Adrenal gland (tissue), 9 donors: ENCODE measurements at regions not wholly inside any gene's neighbourhood (a gene's known extent, or its start where the extent isn't known, plus 50 kb on each side); places are given as distances from the start of the nearest gene placed in this dataset.

Experiments
- DNase-seq, 7 donors: peaks; one replicate each; pipeline ENCODE4 v3.0.0-alpha.2; 2019 to 2020
- H3K27ac ChIP-seq, 5 donors: fragments of 200-600 bp; sonication (generic) in 4 of 5; 1 replicate in 3 of 5; 2 replicates in 2 of 5; pipeline versions ENCODE4 v1.5.1 to v1.8.0; 2016 to 2020; ENCODE audit warnings: mild to moderate bottlenecking in 1 of 5
- H3K27me3 ChIP-seq: fragments of 200-600 bp; 2 replicates; pipeline ENCODE4 v1.8.0; 2021
- H3K36me3 ChIP-seq, 2 donors: fragments of 200-600 bp; replicated peaks in 1 of 2; 1 replicate in 1 of 2; 2 replicates in 1 of 2; pipeline versions ENCODE4 v1.5.1 to v1.8.0; 2018 to 2022
- H3K4me1 ChIP-seq, 2 donors: fragments of 200-600 bp; replicated peaks in 1 of 2; 1 replicate in 1 of 2; 2 replicates in 1 of 2; pipeline versions ENCODE4 v1.5.1 to v1.8.0; 2018 to 2021
- H3K4me3 ChIP-seq, 4 donors: fragments of 200-600 bp; sonication (generic) in 3 of 4; one replicate each; pipeline ENCODE4 v1.5.1; 2016 to 2018
- H3K9me3 ChIP-seq, 3 donors: fragments of 200-600 bp; sonication (generic) in 1 of 3; replicated peaks in 1 of 3; 1 replicate in 2 of 3; 2 replicates in 1 of 3; pipeline versions ENCODE4 v1.5.1 to v1.8.0; 2016 to 2021
- CTCF ChIP-seq, 6 experiments: fragments of 450-650 bp in 4 of 6; fragments of 200-600 bp in 2 of 6; sonication (generic) in 1 of 6; IDR thresholded peaks; 1 replicate in 5 of 6; 2 replicates in 1 of 6; pipeline versions ENCODE4 v1.5.1 to v1.8.0; 2016 to 2021; ENCODE audit warnings: antibody characterized with exemption in 6 of 6, mild to moderate bottlenecking in 2 of 6, moderate library complexity in 1 of 6
- POLR2A ChIP-seq, 2 donors: fragments of 450-650 bp; IDR thresholded peaks; one replicate each; pipeline ENCODE4 v1.6.1; 2017; ENCODE audit warnings: antibody characterized with exemption in 2 of 2, mild to moderate bottlenecking in 2 of 2, moderate library complexity in 1 of 2
- WGBS, 4 donors: extraction: QIAGEN DNeasy Blood & Tissue Kit in 2 of 4; methylation state at CpG; one replicate each; pipeline versions ENCODE4 v1.1.5 to v1.1.7; 2013 to 2017; 5-methylcytosine and 5-hydroxymethylcytosine counted together
- intact Hi-C, 2 donors: fragments of 100-400 bp; cut with DNase I; formaldehyde crosslinking; loops; one replicate each; pipeline versions ENCODE4 v1.14.1 to v1.15.0; 2022 to 2023
- donor health status: healthy with polysubstance abuse.
- donor health status: Bipolar disorder and iron deficiency.
- donor health status: DM: yes; HTN: yes; CAD: no.
- donor health status: DM: no; HTN: no; CAD: no.
- donor health status: DM: no; HTN: no; CAD: no.

DNA sequence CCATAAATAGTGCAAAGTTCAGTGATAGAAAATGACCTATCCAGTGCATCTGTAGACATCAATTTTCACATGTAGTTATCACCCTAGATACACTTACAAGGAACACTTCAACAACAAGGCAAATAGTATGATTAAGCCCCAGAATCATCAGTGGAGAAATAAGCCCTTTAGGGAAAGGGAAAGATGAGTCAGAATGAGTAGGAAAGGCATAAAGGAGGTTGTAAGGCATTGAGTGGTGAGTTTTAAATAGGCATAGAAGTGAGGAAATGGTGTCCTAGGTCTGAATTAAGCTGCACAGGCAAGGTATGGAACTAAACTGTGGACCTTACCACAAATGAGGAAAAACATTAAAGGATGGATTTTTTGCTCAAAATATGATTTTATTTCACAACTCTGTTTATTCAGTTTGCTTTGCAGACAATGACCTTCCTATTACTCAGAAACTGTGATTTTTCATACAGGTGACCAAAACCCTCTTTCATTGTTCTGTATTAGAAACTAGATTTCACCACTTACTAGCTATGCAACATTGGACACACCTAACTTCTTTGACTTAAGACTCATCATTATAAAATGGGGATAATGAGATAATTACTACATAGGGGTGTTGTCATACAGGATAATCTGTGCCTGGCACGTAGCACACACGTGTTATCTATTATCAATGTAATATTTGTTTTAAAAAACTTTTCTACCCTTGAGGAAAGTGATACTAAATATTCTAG lies 57.0 kb upstream of the MAP9 start:
- intact Hi-C loops, result no loop called here
- no peak overlapping the region for H3K4me3 ChIP-seq
- no peaks in the 10 kb centered on the region for H3K27me3 ChIP-seq
- no peaks in the 10 kb centered on the region for H3K36me3 ChIP-seq
- H3K27ac ChIP-seq, result no peak overlapping the region
- 42 to 69% (median 50%) methylated on average over 2 of the region's 2 CpGs for WGBS, 4 donors
- DNase-seq, result no peak
- TF ChIP-seq CTCF (IDR thresholded peaks at IDR 0.05) (no peak), POLR2A (IDR thresholded peaks at IDR 0.05) (no peak)
- no peaks in the 10 kb centered on the region for H3K4me1 ChIP-seq
- H3K9me3 ChIP-seq, result no peaks in the 10 kb centered on the region

DNA sequence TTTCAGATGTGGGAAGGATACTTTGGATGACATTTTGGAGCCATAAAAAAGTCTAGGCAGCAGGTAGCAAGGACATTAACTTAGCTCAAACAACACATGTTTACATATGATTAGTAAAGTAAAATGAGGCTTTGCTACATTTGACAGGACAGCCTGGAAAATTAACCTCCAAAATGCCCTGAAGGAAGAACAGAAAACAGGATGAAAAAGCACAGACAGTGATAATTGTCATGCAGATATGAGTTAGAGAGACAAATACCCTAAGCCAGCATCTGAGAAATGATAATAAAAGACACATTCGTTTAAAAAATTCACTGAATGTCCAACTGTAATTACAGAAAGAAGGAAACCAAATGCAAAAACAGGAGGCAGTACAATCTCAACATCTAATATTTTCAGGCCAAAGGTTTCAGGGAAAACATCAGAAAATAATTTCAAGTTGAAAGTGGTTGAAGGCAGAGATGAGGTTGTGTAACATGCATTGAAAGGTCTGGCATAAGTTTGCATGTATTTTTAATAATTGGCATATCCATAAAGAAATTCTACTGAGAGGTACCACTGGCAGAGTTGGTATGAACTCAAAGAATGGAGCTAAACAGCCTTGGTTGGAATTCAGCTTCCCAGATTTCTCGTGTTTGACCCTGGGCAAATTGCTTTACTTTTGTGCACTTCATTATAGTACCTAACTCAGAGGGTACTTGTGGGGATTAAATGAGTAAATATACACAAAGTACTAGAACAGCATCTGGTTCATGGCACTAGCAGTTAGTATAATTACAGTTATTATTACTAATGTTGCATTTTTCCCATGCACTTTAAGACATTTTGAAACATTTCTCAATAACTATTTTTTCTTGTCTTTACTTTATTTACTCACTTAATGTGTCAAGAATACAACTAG lies 54.4 kb upstream of the MAP9 start:
- Histone ChIP-seq H3K27me3 (no peaks in the 10 kb centered on the region), H3K27ac (no peak overlapping the region), H3K36me3 (no peaks in the 10 kb centered on the region), H3K4me3 (no peak overlapping the region), H3K4me1 (no peaks in the 10 kb centered on the region), H3K9me3 (no peaks in the 10 kb centered on the region)
- TF ChIP-seq POLR2A (IDR thresholded peaks at IDR 0.05), result no peak
- TF ChIP-seq CTCF (IDR thresholded peaks at IDR 0.05), result no peak
- WGBS, 4 donors, result 44 to 53% (median 51%) methylated on average over 2 of the region's 2 CpGs
- intact Hi-C loops, result no loop called here
- DNase-seq, result no peak

GRCh38 chr4:155428128-155428527 lies 51.4 kb upstream of the MAP9 start:
- intact Hi-C loops, result no loop called here
- no peak for TF ChIP-seq CTCF (IDR thresholded peaks at IDR 0.05)
- TF ChIP-seq POLR2A (IDR thresholded peaks at IDR 0.05), result no peak

GRCh38 chr4:155426953-155427352 lies 50.2 kb upstream of the MAP9 start:
- Histone ChIP-seq H3K36me3 (no peaks in the 10 kb centered on the region), H3K4me1 (no peaks in the 10 kb centered on the region), H3K4me3 (no peak overlapping the region), H3K9me3 (no peaks in the 10 kb centered on the region), H3K27ac (no peak overlapping the region), H3K27me3 (no peaks in the 10 kb centered on the region)
- no peak for DNase-seq
- 46 to 53% (median 50%) methylated on average over 8 to 9 of the region's 9 CpGs for WGBS, 4 donors
- TF ChIP-seq POLR2A (IDR thresholded peaks at IDR 0.05), result no peak
- no peak for TF ChIP-seq CTCF (IDR thresholded peaks at IDR 0.05)
- intact Hi-C loops, result no loop called here

More at GRCh38 chr4:155428128-155428527, 51.4 kb upstream of the MAP9 start:
- no peak for DNase-seq
- H3K27me3 ChIP-seq, result no peaks in the 10 kb centered on the region
- no peaks in the 10 kb centered on the region for H3K36me3 ChIP-seq
- H3K4me1 ChIP-seq, result no peaks in the 10 kb centered on the region
- no peak overlapping the region for H3K4me3 ChIP-seq
- no peak overlapping the region for H3K27ac ChIP-seq
- H3K9me3 ChIP-seq, result no peaks in the 10 kb centered on the region
